Fibroblast of mammary gland (primary cell): ENCODE measurements at regions not wholly inside any gene's neighbourhood (a gene's known extent, or its start where the extent isn't known, plus 50 kb on each side); places are given as distances from the start of the nearest gene placed in this dataset.

Experiments
- DNase-seq: peaks from one replicate; pipeline ENCODE4 v3.0.0-alpha.2; 2010; ENCODE audit warnings: low read depth
- H3K4me3 ChIP-seq: 2 replicates; pipeline ENCODE4 v1.5.1; 2011; ENCODE audit warnings: low read depth, mild to moderate bottlenecking, low read length, moderate library complexity; ENCODE audit not compliant: control insufficient read depth
- CTCF ChIP-seq: conservative IDR thresholded peaks from 2 replicates; pipeline ENCODE4 v1.5.1; 2011; ENCODE audit warnings: low read depth, low read length, inconsistent platforms; ENCODE audit not compliant: control insufficient read depth, insufficient read depth

GRCh38 chr10:2910656-2911055, 156.7 kb upstream of the PFKP start:
- no peak for DNase-seq
- TF ChIP-seq CTCF, result no peak
- H3K4me3 ChIP-seq, result no peak overlapping the region

DNA sequence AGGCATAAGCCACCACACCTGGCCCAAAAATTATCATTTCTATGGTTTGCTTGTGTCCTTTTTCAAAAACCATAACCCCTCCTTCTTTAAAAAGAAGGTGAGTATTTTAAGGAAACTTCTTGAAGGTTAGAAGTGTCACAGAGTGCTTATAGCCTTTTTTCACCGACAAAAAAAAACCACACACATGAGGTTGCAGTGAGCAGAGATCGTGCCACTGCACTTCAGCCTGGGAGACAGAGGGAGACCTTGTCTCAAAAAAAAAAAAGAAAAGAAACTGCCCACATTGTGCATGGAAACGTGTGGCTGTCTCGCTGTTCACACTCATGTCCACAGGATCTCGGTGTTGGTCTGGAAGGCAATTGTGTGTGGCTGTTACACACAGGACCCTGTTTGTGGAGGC, 157.4 kb upstream of the PFKP start:
- DNase-seq, result no peak
- no peak for TF ChIP-seq CTCF
- H3K4me3 ChIP-seq, result no peak overlapping the region

GRCh38 chr10:2908851-2909630, 158.3 kb upstream of the PFKP start:
- no peak for DNase-seq
- no peak for TF ChIP-seq CTCF
- H3K4me3 ChIP-seq, result no peak overlapping the region

DNA sequence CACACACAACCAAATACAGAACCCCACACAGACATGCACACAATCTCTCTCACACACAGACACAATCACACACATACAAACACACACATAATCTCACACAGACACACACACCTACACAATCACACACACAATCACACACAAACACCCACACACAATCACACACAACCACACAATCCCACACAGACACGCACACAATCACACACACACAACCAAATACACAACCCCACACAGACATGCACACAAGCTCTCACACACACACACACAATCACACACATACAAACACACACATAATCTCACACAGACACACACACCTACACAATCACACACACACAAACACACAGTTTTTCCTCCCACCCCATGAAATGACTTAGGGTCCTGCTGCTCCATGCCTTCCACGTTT, 160.4 kb upstream of the PFKP start:
- TF ChIP-seq CTCF, result no peak
- no peak for DNase-seq
- H3K4me3 ChIP-seq, result no peak overlapping the region

GRCh38 chr10:2905851-2906250, 161.5 kb upstream of the PFKP start:
- TF ChIP-seq CTCF, result no peak
- no peak overlapping the region for H3K4me3 ChIP-seq
- no peak for DNase-seq

GRCh38 chr10:2900530-2900929, 166.8 kb upstream of the PFKP start:
- H3K4me3 ChIP-seq, result no peak overlapping the region
- no peak for TF ChIP-seq CTCF
- no peak for DNase-seq
